ENCODE measurements at regions not wholly inside any gene's neighbourhood (a gene's known extent, or its start where the extent isn't known, plus 50 kb on each side); places are given as distances from the start of the nearest gene placed in this dataset.
"Not testable (repeated sequence)": the region's sequence is repeated elsewhere in the genome, so short reads cannot be mapped to it uniquely, and the experiment has no call there.

DNA sequence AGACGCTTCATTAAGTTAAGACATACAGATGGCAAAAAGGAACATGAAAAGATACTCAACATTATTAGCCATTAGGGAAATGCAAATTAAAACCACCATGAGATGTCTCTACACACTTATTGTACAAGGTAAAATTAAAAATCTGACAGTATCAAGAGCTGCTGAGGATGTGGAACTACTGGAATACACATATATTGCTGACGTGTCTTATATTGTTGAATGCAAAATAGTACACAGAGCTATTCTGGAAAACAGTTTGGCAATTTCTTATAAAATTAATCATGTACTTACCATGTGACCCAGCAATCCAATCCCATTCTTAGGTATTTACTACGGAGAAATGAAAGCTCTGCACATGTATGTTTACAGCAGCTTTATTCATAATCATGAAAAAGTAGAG, 742.5 kb downstream of the TBC1D22A start:
- no peak for DNase-seq

DNA sequence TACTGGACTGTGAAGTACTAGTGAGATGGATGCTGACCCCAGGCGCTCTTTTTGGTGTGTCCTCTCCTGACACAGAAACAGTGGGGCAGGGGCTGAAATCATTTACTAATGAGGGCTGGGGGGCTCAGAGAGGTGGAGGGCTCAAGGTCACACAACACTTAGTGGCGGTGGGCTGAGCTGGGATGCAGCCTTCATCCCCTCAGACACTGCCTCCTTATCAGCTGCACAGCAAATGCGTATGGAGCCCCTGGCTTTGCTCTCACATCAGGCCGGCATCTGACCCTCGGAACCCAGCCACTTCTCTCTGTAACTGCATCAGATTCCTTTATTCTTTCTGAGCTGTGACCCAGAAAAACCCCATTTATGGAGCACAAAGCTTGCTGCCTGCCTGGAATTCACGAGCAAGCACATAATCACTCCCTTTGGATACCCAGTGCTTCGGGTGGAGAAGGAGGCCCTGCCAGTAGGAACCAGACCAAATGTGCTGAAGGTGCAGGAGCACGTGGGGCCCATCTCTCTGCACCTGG, 736.6 kb downstream of the TBC1D22A start:
- no peak for DNase-seq

DNA sequence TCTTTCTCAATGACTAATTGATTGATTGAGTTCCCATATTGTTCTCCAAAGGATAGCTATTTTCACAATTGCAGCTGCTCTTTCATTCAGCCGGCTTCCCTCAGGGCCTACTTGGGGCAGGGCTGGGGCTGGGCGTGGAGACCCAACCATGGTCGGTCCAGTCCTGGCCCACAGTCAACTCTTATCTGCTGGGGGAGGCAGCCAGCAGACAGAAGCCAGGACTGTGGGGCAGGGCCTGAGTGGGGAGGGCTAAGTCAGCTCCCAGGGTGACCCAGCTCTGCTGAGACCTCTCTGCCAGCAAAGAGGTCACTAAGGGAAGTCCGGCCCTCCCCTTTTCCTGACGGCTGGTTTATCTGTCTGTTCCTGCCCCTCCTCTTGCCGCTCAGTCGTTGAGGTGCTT, 735.2 kb downstream of the TBC1D22A start:
- no peak for DNase-seq

DNA sequence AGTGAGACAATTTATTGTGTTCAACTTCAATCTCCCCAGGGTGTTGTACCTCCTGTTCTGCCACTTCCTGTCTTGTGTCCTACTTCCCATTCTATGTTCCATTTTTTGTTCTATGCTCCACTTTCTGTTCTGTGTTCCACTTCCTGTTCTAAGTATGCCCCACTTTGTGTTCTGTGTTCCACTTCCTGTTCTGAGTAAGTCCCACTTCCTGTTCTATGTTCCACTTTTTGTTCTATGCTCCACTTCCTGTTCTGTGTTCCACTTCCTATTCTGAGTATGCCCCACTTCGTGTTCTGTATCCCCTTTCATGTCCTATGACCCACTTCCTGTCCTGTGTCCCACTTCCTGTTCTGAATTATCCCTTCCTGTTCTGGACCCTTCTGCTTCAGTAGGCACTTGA, 732.7 kb downstream of the TBC1D22A start:
- no peak for DNase-seq

DNA sequence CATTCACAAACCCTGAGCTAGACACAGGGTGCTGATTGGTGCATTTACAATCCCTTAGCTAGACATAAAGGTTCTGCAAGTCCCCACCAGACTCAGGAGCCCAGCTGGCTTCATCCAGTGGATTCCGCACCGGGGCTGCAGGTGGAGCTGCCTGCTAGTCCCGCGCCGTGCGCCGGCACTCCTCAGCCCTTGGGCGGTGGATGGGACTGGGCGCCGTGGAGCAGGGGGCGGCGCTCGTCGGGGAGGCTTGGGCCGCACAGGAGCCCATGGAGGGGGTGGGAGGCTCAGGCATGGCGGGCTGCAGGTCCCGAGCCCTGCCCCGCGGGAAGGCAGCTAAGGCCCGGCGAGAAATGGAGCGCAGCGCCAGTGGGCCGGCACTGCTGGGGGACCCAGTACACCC, 725.7 kb downstream of the TBC1D22A start:
- not testable (repeated sequence) for DNase-seq

DNA sequence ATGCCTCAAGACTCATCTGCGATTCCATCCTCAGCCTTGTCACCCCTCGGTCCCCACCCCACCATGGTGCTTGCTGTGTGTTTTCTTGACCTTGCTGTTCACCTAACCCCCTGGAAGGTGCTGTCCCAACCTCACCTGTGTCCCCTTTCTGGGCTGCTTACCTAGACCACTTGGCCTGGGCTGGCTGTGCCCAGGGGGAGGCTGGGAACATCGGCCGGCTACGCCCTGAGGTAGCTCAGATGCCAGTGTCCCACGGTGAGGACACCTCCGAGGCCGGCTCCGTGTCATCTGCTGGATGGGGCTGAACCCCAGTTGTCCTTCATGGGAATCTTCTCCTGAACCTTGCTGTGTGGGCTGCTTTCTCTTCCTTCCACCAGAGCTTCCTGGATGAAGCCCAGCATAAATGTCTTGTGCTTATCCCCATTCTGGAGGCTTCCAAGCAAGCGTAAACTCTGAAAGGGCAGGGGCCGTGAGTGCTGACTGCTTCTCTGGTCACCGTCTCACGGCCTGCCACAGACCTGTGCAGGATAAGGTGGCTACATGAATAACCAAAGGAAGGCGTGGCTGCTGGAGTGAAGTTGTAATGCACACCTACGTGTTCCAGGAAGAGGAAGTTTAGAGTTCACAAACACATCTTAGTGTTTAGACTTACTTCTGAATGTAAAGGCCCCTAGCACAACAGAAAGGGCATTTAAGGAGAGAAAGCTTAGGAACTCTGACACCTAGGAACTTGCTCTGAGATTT, 724.3 kb downstream of the TBC1D22A start:
- DNase-seq, result no peak

DNA sequence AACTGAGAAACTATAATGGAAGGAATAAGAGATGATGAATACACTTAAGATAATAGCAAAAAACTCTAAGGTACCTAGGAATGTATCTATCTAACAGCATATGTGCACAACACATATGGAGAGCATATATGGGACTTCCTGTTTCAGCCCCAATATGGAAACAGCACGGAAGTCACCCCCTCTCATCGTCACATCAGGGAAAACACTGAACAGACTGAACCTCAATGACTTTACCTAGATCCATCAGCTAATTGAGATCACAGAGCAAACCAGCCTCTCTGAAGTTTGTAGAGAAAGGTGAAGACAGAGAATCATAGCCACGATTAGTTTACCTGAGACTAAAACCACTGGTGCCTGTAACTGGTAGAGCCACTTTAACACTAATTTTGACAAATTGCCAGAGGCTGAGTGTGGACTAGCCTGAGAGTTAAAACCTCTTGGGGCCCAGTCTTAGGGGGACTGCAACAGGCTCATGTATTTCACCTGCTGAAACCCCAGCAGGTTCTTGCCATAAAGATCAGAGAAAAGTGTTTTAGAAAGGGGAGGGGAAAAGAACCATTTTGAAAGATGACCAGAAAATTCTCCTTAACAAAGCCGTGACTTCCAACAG, 722.6 kb downstream of the TBC1D22A start:
- no peak for DNase-seq

DNA sequence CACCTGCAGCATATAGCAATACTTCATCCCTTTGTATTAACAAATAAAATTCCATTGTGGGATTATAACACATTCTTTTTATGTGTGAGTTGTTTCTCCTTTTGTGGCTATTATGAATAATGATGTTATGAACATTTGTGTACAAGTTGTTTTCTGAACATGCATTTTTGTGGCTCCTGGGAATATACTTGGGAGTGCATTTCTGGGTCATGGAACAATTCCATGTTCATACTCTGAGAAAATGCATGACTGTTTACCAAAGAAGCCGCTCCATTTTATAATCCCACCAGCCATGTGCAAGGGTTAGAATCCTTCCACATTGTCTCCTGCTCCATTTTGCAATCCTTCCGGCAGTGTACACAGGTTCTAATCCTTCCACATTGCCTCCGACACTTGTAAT, 713.8 kb downstream of the TBC1D22A start:
- DNase-seq, result no peak

DNA sequence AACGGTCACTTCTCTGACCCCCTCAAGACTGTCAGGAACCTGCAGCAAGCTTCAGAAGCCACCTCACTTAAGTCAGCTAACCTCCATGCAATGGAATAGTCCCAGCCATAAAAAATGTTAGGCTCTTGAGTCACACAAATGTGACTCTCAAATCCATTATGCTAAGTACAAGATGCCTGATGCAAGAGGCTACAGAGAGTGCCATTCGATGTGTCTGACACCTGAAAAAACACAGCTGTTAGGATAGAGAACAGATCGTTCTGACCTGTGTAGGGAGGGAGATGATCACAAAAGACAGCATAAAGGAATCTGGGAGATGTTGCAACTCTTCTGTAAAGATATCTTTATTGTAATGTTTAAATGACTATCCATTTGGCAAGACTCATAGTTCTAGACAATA, 712.4 kb downstream of the TBC1D22A start:
- no peak for DNase-seq

DNA sequence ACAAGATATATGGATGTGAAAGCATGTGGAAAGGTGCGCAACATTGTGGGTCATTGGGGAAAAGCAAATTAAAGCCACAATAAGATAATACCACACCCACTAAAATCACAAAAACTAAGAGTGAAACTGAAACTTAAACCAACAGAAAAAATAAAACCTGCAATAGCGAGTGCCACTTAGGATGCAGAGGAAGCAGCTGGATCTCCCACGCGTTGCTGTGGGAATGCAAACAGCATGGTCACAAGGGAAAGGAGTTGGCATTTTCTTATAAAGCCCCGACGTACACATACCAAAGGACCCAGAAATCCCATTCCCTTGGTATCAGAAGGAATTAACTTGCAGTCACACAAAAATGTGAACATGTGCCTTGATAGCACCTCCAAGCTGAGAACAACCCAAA, 712.0 kb downstream of the TBC1D22A start:
- no peak for DNase-seq

DNA sequence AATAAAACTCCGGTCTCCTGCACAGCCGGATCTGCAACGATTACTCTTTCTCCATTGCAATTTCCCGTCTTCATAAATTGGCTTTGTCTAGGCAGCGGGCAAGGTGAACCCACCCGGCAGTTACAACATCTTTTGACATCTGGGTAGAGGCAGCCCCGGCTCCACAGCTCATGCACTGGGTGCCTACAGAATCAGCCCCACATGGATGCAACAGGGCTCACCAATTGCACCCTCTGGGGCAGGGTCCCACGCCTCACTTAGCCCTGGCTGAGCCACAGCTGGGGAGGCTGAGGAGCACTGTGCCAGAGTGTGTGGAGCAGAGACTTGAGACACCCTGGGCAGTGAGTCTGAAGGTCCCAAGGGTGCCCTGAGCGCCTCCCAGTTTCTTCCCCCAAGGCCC, 710.2 kb downstream of the TBC1D22A start:
- DNase-seq, result no peak

DNA sequence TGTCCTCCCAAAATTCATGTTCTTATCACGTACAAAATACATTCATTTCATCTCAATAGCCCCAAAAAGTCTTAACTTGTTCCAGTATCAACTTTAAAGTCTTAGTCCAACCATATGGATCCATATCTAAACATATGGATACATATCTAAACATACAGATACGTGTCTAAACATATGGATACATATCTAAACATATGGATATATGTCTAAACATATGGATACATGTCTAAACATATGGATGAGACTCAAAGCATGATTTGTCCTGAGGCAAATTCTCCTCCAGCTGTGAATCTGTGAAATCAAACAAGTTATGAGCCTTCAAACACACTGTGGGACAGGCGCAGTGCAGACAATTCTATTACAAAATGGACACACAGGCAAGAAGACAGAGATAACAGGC, 709.0 kb downstream of the TBC1D22A start:
- no peak for DNase-seq

DNA sequence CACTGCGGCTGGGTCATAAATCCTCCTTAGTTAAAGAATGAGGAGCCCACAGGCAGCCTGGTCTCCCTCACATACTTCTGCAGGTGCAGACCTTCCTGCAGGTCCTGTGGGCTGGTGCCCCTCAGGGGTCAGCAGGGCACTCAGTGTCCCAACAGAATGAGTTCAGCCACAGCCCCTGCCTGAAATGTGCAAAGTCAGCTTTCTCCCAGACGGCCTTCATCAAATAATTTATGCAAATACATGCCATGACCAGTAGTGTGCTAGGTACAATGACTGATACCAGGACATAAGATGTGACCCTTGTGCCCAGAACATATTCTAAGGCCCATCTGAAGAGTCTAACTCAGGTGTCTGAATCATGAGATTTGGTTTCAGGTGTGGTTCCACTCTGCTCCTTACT, 703.4 kb downstream of the TBC1D22A start:
- DNase-seq, result no peak

DNA sequence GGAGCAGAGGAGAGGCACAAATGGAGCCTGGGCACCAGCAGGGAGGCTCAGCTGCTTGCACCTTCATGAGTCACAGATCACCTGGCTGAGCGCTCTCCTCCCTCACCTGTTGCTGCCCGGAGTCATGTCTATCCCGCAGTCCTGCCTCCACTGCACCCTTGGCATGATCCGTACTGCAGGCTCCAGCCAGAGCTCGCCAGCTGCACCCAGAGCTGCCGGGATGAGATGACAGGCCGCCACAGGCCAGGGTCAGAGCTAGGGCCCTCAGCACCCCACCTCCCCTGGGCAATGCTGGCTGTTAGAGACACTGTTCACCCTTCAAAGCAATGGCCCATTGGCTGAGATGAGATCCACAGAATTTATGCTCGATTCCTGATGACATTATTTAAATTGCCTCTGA, 702.8 kb downstream of the TBC1D22A start:
- DNase-seq, result no peak

DNA sequence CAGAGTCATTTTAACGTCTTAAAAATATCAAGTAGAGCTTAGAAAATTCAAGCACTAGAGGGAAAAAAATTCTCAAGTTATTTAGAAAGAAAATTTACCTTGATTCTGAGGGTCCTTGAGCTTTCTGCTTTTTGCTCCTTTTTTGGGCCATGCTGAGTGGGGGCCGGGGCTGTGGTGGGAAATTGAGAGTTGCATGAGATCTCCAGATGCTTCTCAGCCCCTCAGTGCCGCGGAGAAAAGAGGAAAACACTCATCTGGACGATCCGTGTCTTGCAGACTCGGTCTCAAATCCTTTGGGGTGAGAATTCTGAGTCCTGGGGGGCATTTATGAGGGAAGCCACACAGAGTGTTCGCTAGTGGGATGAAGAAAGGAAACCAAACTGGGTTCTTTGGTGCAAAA, 700.8 kb downstream of the TBC1D22A start:
- DNase-seq, result no peak

DNA sequence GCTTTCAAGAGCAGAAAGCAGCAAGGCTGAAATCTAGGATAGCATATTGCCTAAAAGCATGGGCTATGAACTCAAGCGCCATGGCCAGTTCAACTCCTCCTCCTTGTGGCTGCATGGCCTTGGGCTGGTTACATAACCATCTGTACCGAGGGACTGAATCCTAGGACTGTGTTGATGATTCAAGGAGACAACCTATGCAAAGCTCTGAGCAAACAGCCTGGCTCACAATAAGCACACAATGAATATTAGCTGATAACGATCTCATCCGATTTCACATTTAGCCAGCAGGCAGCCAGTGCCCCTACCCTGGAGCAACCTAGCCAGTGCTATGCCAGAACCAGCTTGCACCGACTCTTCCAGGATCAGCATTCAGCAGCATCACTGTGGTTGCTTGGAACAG, 698.4 kb downstream of the TBC1D22A start:
- DNase-seq, result no peak

DNA sequence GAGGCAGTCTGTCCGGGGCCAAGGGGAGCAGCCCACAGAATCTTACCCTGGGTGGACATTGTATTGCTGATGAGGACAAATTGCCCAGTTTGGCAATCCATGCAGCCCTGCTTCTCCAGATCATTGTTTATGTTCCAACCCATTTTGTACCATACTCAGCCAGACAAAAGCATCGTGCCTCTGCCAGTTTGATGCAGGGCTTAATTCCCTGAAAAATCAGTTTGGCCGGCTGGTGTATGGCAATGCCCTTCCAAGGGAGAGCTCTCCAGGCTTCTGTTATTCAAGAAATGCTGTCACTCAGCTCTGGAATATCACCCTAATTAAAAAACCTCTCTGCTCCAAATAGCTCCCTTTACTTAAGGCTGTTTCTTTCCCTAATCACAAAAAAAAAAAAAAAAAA, 697.7 kb downstream of the TBC1D22A start:
- DNase-seq, result no peak

DNA sequence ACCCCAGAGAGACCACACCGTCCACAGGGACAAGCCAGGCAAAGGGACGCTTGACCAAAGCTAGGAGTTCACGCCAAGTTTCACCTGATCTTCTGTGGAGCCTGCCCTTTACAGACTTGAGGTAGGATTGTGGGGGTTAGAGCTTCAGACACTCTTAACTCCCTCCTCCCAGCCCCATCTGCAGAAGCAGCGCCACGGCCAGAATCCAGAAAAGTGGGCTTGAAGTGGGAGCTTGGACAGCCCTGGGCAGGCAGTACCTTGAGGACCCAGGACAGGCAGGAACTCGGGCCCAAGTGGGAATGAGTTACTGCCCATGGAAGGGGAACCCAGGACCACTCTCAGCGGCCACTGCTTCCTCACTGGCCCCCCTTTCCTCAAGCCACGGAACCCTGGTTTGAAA, 695.9 kb downstream of the TBC1D22A start:
- DNase-seq, result no peak

DNA sequence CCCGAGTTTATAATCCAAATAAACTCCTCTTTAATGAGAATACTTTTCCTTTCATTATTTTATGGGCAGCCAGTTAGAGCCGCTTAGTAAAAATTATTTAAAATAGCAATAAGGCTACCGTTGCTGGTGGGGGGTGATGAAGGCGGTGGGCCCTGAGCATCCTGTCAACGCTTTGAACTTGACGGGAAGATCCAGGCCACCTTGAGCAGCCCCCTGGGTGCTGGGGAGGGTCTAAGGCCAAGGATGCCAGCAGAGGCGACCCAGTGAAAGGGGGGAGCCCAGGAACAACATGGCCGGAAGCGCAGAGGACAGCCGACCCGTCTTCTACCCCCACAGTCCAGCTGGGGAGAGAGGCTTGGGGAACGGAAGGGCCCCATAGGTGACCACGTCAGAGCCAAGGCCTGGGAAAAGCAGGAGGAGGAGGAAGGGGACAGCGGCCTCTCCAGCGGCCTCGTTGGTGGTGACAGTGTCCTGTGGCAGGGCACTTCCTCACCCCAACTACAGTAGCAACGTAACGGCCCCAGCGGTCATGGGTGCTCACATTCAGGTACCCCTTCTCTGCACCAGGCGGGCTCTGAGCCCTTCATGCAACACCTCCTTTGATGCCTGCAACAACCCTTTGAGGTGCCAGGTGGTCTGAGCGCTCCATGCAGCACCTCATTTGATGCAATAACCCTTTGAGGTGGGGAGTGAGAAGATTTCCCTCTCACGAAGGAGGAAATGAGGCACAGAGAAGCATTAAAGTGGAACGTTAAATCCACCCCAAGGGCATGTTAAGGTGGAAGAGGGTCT, 695.3 kb downstream of the TBC1D22A start:
- DNase-seq, result no peak

DNA sequence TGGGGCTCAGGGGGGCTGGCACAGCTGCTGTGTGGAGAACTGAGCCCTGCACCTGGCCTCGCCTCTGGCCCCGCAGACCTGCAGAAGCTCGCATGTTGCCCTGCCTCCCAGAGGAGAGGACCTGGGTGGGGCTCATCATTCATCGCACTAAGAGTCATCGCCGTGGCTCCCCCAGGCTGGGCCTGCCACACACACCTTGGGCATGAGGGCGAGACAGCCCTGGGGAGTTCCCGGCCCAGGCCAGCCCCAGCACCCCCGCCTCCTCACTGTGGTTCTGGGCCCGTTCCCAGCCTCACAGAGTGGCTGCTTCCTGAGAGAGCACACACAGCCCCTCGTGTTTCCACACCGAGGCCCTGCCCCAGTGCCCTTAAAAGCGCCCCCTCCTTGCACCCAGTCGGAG, 694.6 kb downstream of the TBC1D22A start:
- DNase-seq, result no peak

DNA sequence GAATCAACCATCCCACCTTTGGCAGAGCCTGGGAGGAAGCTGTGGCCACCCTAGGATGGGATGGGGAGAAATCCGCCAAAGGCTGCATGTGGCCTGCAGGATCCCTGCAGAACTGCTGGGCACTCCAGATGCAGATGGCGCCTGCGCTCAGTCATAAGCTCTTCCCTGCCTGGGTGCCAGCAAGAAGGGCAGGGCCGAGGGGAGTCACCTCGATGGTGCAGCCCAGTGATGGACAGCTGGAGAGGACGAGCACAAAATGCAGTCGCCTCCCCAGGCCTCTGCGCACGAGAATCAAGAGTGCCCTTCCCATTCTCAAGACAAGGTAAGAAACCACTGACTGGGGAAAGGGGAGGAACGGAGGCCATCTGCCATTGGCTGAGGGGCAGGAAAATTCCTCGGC, 693.6 kb downstream of the TBC1D22A start:
- no peak for DNase-seq

DNA sequence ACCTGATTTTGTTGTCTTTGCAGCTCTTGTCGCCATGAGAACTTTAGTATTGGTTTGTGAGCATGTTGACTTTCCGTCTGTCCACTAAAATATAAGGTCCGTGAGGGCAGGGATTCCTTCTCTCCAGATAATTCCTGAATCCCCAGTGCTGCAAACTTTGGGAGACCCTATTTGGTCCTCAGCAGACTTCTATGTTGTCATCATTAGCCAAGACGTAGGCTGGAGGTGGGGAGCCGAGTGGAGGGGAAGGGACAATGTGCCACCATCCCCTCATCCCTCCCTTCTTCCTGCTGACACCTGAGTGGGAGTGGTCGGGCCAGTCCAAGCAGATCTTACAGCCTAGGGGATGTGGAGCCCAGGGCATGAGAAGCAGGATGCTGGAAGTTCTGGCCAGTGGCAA, 690.6 kb downstream of the TBC1D22A start:
- no peak for DNase-seq

DNA sequence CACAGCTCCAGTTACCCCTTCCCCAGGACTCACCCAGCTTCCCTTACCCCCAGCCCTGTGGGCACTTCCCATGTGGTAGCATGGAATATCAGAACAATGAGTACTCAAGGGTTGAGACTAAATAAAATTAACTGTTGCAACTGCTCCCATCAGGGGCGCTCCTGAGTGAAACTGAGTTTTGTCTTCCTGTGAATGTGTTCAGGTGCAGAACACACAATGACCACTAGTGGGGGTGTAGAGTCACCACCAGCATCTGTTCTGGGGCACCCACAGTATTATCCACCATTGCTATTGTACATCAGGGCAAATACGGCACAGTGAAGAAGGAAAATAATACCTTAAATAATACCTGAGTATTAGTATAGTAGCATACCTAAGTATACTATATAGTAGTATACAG, 689.7 kb downstream of the TBC1D22A start:
- no peak for DNase-seq

DNA sequence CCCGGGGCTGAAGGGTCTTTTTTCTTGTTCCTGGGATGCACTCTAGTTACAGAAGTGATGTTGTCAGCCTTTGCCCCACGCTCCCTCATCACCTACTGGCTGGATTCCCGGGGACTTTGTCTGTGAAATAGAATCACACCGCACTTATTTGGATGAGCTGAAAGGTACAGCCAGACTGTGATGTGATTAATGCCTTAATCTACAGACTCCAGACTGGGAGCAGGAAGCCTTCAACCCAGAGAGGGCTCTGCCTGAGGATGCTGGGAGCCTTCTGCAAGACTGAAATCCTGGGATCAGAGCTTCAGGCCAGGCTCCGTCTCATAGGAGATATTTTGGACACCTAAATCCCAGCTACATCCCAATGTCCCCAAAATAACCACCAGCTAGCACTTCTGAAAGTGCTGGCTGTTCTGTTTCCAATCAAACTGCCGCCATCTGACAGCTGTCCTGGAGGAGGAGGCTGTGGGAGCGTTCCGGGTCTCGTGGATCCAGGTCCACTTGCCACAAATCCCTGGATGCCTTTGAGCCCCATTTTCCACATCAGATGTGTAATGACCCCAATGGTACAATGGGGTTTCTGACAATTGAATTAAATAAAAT, 688.5 kb downstream of the TBC1D22A start:
- no peak for DNase-seq
